H4 (cell line): ENCODE measurements at regions not wholly inside any gene's neighbourhood (a gene's known extent, or its start where the extent isn't known, plus 50 kb on each side); places are given as distances from the start of the nearest gene placed in this dataset.

Experiments used
- DNase-seq: peaks from one replicate; pipeline ENCODE4 v3.0.0-alpha.2; 2015; ENCODE audit warnings: low spot score

GRCh38 chr9:11722957-11723356 is 970.2 kb upstream of the TYRP1 start:
- DNase-seq: no peak

- DNase-seq: no peak
Observed at GRCh38 chr9:11726659-11727058, 966.5 kb upstream of the TYRP1 start.

- DNase-seq: no peak
Observed at GRCh38 chr9:11735391-11735790, 957.8 kb upstream of the TYRP1 start.

- no peak for DNase-seq
Observed at GRCh38 chr9:11742471-11742870, 950.7 kb upstream of the TYRP1 start.

- DNase-seq: no peak
Observed at GRCh38 chr9:11743356-11743755, 949.8 kb upstream of the TYRP1 start.

- DNase-seq: no peak
Observed at GRCh38 chr9:11749396-11749795, 943.8 kb upstream of the TYRP1 start.

- no peak for DNase-seq
Observed at GRCh38 chr9:11755951-11756350, 937.2 kb upstream of the TYRP1 start.

GRCh38 chr9:11757408-11757807 is 935.8 kb upstream of the TYRP1 start:
- no peak for DNase-seq

GRCh38 chr9:11758016-11758415 is 935.2 kb upstream of the TYRP1 start:
- no peak for DNase-seq

GRCh38 chr9:11779971-11780370 is 913.2 kb upstream of the TYRP1 start:
- DNase-seq: no peak

- DNase-seq: no peak
Observed at GRCh38 chr9:11792870-11793269, 900.3 kb upstream of the TYRP1 start.

- no peak for DNase-seq
Observed at GRCh38 chr9:11794984-11795383, 898.2 kb upstream of the TYRP1 start.

GRCh38 chr9:11805969-11806368 is 887.2 kb upstream of the TYRP1 start:
- DNase-seq: no peak

- DNase-seq: no peak
Observed at GRCh38 chr9:11821306-11821975, 871.7 kb upstream of the TYRP1 start.

- DNase-seq: no peak
Observed at GRCh38 chr9:11828201-11828600, 865.0 kb upstream of the TYRP1 start.

- no peak for DNase-seq
Observed at GRCh38 chr9:11833056-11833455, 860.1 kb upstream of the TYRP1 start.

GRCh38 chr9:11868795-11869194 is 824.4 kb upstream of the TYRP1 start:
- no peak for DNase-seq

GRCh38 chr9:11871852-11872251 is 821.3 kb upstream of the TYRP1 start:
- DNase-seq: no peak

GRCh38 chr9:11872471-11872870 is 820.7 kb upstream of the TYRP1 start:
- no peak for DNase-seq

- DNase-seq: no peak
Observed at GRCh38 chr9:11874414-11874813, 818.8 kb upstream of the TYRP1 start.

- DNase-seq: no peak
Observed at GRCh38 chr9:11892401-11892800, 800.8 kb upstream of the TYRP1 start.

GRCh38 chr9:11893331-11893730 is 799.9 kb upstream of the TYRP1 start:
- DNase-seq: no peak

- no peak for DNase-seq
Observed at GRCh38 chr9:11894136-11894535, 799.0 kb upstream of the TYRP1 start.

GRCh38 chr9:11902610-11903009 is 790.6 kb upstream of the TYRP1 start:
- no peak for DNase-seq
